ENCODE measurements at regions not wholly inside any gene's neighbourhood (a gene's known extent, or its start where the extent isn't known, plus 50 kb on each side); places are given as distances from the start of the nearest gene placed in this dataset.

- H3K27ac ChIP-seq (replicated peaks) = no peak overlapping the region
- DNase-seq (ENCODE audit: low read depth in 1 of 2, low spot score in 1 of 2) = no peak
These were observed 362.4 kb upstream of the PKN2 start for GRCh38 chr1:88321706-88322105.

GRCh38 chr1:88324899-88325298 lies 359.2 kb upstream of the PKN2 start:
- Histone ChIP-seq H3K27ac (replicated peaks) (no peak overlapping the region), H3K27me3 (ENCODE audit: insufficient read depth, poor library complexity, severe bottlenecking) (peaks cover 2% of the 10 kb centered on the region), H3K4me3 (replicated peaks; ENCODE audit: insufficient read depth, low read length) (no peak overlapping the region)
- DNase-seq (ENCODE audit: low read depth in 1 of 2, low spot score in 1 of 2) = no peak
- TF ChIP-seq GABPA (IDR thresholded peaks at IDR 0.05; ENCODE audit: low read depth) (no peak), POLR2AphosphoS5 (IDR thresholded peaks at IDR 0.05; ENCODE audit: low read depth) (no peak), SPI1 (IDR thresholded peaks at IDR 0.05; ENCODE audit: borderline replicate concordance, low read depth) (no peak)
- TF ChIP-seq, protein P1, sequence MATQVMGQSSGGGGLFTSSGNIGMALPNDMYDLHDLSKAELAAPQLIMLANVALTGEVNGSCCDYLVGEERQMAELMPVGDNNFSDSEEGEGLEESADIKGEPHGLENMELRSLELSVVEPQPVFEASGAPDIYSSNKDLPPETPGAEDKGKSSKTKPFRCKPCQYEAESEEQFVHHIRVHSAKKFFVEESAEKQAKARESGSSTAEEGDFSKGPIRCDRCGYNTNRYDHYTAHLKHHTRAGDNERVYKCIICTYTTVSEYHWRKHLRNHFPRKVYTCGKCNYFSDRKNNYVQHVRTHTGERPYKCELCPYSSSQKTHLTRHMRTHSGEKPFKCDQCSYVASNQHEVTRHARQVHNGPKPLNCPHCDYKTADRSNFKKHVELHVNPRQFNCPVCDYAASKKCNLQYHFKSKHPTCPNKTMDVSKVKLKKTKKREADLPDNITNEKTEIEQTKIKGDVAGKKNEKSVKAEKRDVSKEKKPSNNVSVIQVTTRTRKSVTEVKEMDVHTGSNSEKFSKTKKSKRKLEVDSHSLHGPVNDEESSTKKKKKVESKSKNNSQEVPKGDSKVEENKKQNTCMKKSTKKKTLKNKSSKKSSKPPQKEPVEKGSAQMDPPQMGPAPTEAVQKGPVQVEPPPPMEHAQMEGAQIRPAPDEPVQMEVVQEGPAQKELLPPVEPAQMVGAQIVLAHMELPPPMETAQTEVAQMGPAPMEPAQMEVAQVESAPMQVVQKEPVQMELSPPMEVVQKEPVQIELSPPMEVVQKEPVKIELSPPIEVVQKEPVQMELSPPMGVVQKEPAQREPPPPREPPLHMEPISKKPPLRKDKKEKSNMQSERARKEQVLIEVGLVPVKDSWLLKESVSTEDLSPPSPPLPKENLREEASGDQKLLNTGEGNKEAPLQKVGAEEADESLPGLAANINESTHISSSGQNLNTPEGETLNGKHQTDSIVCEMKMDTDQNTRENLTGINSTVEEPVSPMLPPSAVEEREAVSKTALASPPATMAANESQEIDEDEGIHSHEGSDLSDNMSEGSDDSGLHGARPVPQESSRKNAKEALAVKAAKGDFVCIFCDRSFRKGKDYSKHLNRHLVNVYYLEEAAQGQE (IDR thresholded peaks at IDR 0.05; ENCODE audit: insufficient replicate concordance, low read depth) = no peak
- TF ChIP-seq, protein P2, sequence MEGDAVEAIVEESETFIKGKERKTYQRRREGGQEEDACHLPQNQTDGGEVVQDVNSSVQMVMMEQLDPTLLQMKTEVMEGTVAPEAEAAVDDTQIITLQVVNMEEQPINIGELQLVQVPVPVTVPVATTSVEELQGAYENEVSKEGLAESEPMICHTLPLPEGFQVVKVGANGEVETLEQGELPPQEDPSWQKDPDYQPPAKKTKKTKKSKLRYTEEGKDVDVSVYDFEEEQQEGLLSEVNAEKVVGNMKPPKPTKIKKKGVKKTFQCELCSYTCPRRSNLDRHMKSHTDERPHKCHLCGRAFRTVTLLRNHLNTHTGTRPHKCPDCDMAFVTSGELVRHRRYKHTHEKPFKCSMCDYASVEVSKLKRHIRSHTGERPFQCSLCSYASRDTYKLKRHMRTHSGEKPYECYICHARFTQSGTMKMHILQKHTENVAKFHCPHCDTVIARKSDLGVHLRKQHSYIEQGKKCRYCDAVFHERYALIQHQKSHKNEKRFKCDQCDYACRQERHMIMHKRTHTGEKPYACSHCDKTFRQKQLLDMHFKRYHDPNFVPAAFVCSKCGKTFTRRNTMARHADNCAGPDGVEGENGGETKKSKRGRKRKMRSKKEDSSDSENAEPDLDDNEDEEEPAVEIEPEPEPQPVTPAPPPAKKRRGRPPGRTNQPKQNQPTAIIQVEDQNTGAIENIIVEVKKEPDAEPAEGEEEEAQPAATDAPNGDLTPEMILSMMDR (IDR thresholded peaks at IDR 0.05; ENCODE audit: insufficient read depth, low read length) = no peak

More at GRCh38 chr1:88321706-88322105, 362.4 kb upstream of the PKN2 start:
- TF ChIP-seq, protein P1 (IDR thresholded peaks at IDR 0.05; ENCODE audit: insufficient replicate concordance, low read depth) = no peak
- TF ChIP-seq, protein P2 (IDR thresholded peaks at IDR 0.05; ENCODE audit: insufficient read depth, low read length) = no peak
- TF ChIP-seq POLR2AphosphoS5 (IDR thresholded peaks at IDR 0.05; ENCODE audit: low read depth) = no peak
- TF ChIP-seq SPI1 (IDR thresholded peaks at IDR 0.05; ENCODE audit: borderline replicate concordance, low read depth) = no peak
- TF ChIP-seq GABPA (IDR thresholded peaks at IDR 0.05; ENCODE audit: low read depth) = no peak
- Histone ChIP-seq H3K27me3 (ENCODE audit: insufficient read depth, poor library complexity, severe bottlenecking) (peaks cover 2% of the 10 kb centered on the region), H3K4me3 (replicated peaks; ENCODE audit: insufficient read depth, low read length) (no peak overlapping the region)

GRCh38 chr1:88327391-88328267 lies 356.4 kb upstream of the PKN2 start:
- DNase-seq (ENCODE audit: low read depth in 1 of 2, low spot score in 1 of 2) = no peak
- no peak for TF ChIP-seq POLR2AphosphoS5 (IDR thresholded peaks at IDR 0.05; ENCODE audit: low read depth)
- TF ChIP-seq, protein P2 (IDR thresholded peaks at IDR 0.05; ENCODE audit: insufficient read depth, low read length) = no peak
- TF ChIP-seq GABPA (IDR thresholded peaks at IDR 0.05; ENCODE audit: low read depth) = no peak
- TF ChIP-seq SPI1 (IDR thresholded peaks at IDR 0.05; ENCODE audit: borderline replicate concordance, low read depth) = no peak
- TF ChIP-seq, protein P1 (IDR thresholded peaks at IDR 0.05; ENCODE audit: insufficient replicate concordance, low read depth) = no peak
- Histone ChIP-seq H3K27ac (replicated peaks) (no peak overlapping the region), H3K4me3 (replicated peaks; ENCODE audit: insufficient read depth, low read length) (no peak overlapping the region), H3K27me3 (ENCODE audit: insufficient read depth, poor library complexity, severe bottlenecking) (no peaks in the 10 kb centered on the region)

Data from HL-60 (cell line).